ENCODE measurements at regions not wholly inside any gene's neighbourhood (a gene's known extent, or its start where the extent isn't known, plus 50 kb on each side); places are given as distances from the start of the nearest gene placed in this dataset.

- no peak for TF ChIP-seq CTCF (IDR thresholded peaks at IDR 0.05)
- ATAC-seq (no peak), DNase-seq (no peak)
- no peaks in the 10 kb centered on the region for H3K36me3 ChIP-seq (ENCODE audit: control insufficient read depth, insufficient read depth, low read length)
- Mint-ChIP-seq H3K4me1 (peaks cover 19% of the 10 kb centered on the region in 2 donors), H3K4me3 (no peak overlapping the region), H3K27ac (no peak overlapping the region), H3K9me3 (no peaks in the 10 kb centered on the region), H3K27me3 (ENCODE audit: low read depth in 2 of 2) (peaks cover 3 to 25% of the 10 kb centered on the region in 2 donors), H3K36me3 (no peaks in the 10 kb centered on the region)
- no peak overlapping the region for H3K27ac ChIP-seq (ENCODE audit: low read length)
- no peaks in the 10 kb centered on the region for H3K9me3 ChIP-seq (ENCODE audit: control insufficient read depth, insufficient read depth, low read length)
- 95% methylated on average over 2 of the region's 4 CpGs for WGBS (ENCODE audit: insufficient coverage)
- H3K27me3 ChIP-seq (ENCODE audit: control insufficient read depth, insufficient read depth, low read length) = no peaks in the 10 kb centered on the region
- peaks cover 21% of the 10 kb centered on the region for H3K4me1 ChIP-seq (ENCODE audit: control insufficient read depth, insufficient read depth, low read length)
- no peak overlapping the region for H3K4me3 ChIP-seq (ENCODE audit: low read length)
- intact Hi-C loops (cut with micrococcal nuclease) = no loop called here
Observed at GRCh38 chr17:65368341-65368740, 193.1 kb downstream of the AXIN2 start.

GRCh38 chr17:65366102-65366844, 195.2 kb downstream of the AXIN2 start:
- Histone ChIP-seq H3K9me3 (ENCODE audit: control insufficient read depth, insufficient read depth, low read length) (no peaks in the 10 kb centered on the region), H3K27me3 (ENCODE audit: control insufficient read depth, insufficient read depth, low read length) (no peaks in the 10 kb centered on the region), H3K27ac (ENCODE audit: low read length) (no peak overlapping the region), H3K36me3 (ENCODE audit: control insufficient read depth, insufficient read depth, low read length) (no peaks in the 10 kb centered on the region), H3K4me3 (ENCODE audit: low read length) (no peak overlapping the region), H3K4me1 (ENCODE audit: control insufficient read depth, insufficient read depth, low read length) (peaks cover 10% of the 10 kb centered on the region)
- H3K9me3 Mint-ChIP-seq = no peaks in the 10 kb centered on the region
- WGBS (ENCODE audit: insufficient coverage) = 87% methylated on average over 14 of the region's 15 CpGs
- DNase-seq (no peak), ATAC-seq (no peak)
- no peak overlapping the region for H3K27ac Mint-ChIP-seq
- H3K4me3 Mint-ChIP-seq = no peak overlapping the region
- H3K36me3 Mint-ChIP-seq = no peaks in the 10 kb centered on the region
- H3K27me3 Mint-ChIP-seq (ENCODE audit: low read depth in 2 of 2) = peaks cover 3 to 22% of the 10 kb centered on the region in 2 donors
- intact Hi-C loops (cut with micrococcal nuclease) = no loop called here
- no peak for TF ChIP-seq CTCF (IDR thresholded peaks at IDR 0.05)
- H3K4me1 Mint-ChIP-seq = peaks cover 11% of the 10 kb centered on the region in 2 donors

GRCh38 chr17:65365169-65365568, 196.3 kb downstream of the AXIN2 start:
- 62% methylated on average over 11 of the region's 11 CpGs for WGBS (ENCODE audit: insufficient coverage)
- Histone ChIP-seq H3K4me1 (ENCODE audit: control insufficient read depth, insufficient read depth, low read length) (no peaks in the 10 kb centered on the region), H3K36me3 (ENCODE audit: control insufficient read depth, insufficient read depth, low read length) (no peaks in the 10 kb centered on the region), H3K9me3 (ENCODE audit: control insufficient read depth, insufficient read depth, low read length) (no peaks in the 10 kb centered on the region), H3K4me3 (ENCODE audit: low read length) (no peak overlapping the region), H3K27ac (ENCODE audit: low read length) (no peak overlapping the region), H3K27me3 (ENCODE audit: control insufficient read depth, insufficient read depth, low read length) (no peaks in the 10 kb centered on the region)
- Mint-ChIP-seq H3K4me3 (no peak overlapping the region), H3K4me1 (no peaks in the 10 kb centered on the region), H3K36me3 (no peaks in the 10 kb centered on the region), H3K27me3 (ENCODE audit: low read depth in 2 of 2) (peaks cover 3 to 11% of the 10 kb centered on the region in 2 donors), H3K9me3 (no peaks in the 10 kb centered on the region), H3K27ac (no peak overlapping the region)
- no peak for TF ChIP-seq CTCF (IDR thresholded peaks at IDR 0.05)
- intact Hi-C loops (cut with micrococcal nuclease) = no loop called here
- ATAC-seq (no peak), DNase-seq (no peak)

GRCh38 chr17:65364438-65364837, 197.0 kb downstream of the AXIN2 start:
- Histone ChIP-seq H3K27me3 (ENCODE audit: control insufficient read depth, insufficient read depth, low read length) (no peaks in the 10 kb centered on the region), H3K27ac (ENCODE audit: low read length) (no peak overlapping the region), H3K4me1 (ENCODE audit: control insufficient read depth, insufficient read depth, low read length) (no peaks in the 10 kb centered on the region), H3K36me3 (ENCODE audit: control insufficient read depth, insufficient read depth, low read length) (no peaks in the 10 kb centered on the region), H3K9me3 (ENCODE audit: control insufficient read depth, insufficient read depth, low read length) (no peaks in the 10 kb centered on the region), H3K4me3 (ENCODE audit: low read length) (no peak overlapping the region)
- no peak for ATAC-seq
- Mint-ChIP-seq H3K4me3 (no peak overlapping the region), H3K27me3 (ENCODE audit: low read depth in 2 of 2) (peaks cover 6 to 11% of the 10 kb centered on the region in 2 donors), H3K9me3 (no peaks in the 10 kb centered on the region), H3K4me1 (no peaks in the 10 kb centered on the region), H3K27ac (no peak overlapping the region), H3K36me3 (no peaks in the 10 kb centered on the region)
- no peak for TF ChIP-seq CTCF (IDR thresholded peaks at IDR 0.05)
- WGBS (ENCODE audit: insufficient coverage) = 82% methylated on average over 7 of the region's 7 CpGs
- DNase-seq = no peak
- intact Hi-C loops (cut with micrococcal nuclease) = no loop called here

All from natural killer cell (primary cell).